NCI-H2196 (cell line): ENCODE measurements at regions not wholly inside any gene's neighbourhood (a gene's known extent, or its start where the extent isn't known, plus 50 kb on each side); places are given as distances from the start of the nearest gene placed in this dataset.
"Not testable (repeated sequence)": the region's sequence is repeated elsewhere in the genome, so short reads cannot be mapped to it uniquely, and the experiment has no call there.

Experiments used
- DNase-seq: peaks from one replicate; lab custom pipeline; 2025; ENCODE audit not compliant: unreplicated experiment; lab: John Stamatoyannopoulos, UW

DNA sequence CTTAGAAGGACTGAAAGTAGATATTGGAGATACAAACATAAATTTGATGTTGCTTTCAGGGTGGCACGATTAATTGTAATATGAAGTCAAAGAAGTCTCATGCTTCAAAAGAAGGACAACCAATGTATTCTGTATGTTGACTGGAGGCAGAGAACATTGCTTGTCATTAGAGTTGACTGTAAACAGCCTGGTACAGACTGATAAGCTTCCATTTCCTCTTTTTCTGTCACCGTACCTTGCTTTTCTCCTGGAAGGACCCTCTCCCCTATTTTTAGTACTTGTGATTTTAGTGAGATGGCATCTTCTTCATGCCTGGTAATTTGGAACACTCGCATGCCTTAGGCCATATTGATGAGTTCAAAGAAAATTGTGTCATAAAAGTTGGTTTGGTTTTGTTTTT, 809.4 kb downstream of the PRELID2 start:
- DNase-seq, result no peak

DNA sequence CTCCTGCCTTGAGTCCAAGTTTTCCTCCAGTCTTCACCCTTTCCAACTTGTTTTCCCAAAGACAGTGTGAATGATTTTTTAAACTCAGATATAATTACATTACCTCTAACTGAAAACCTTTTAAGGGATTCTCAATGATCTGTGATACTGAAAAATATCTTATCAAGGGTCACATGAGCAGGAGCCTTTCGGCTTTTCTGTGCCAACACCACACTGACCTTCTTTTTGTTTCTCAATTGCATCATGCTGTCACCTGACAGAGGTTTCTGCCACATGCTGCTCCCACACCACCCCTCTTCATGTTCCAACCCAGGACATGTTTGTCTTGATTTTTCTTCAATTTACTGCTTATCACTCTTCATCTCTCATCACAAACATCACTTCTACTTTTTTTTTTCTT, 820.0 kb downstream of the PRELID2 start:
- no peak for DNase-seq

- no peak for DNase-seq
Measured at GRCh38 chr5:145014109-145014508, 821.0 kb downstream of the PRELID2 start.

DNA sequence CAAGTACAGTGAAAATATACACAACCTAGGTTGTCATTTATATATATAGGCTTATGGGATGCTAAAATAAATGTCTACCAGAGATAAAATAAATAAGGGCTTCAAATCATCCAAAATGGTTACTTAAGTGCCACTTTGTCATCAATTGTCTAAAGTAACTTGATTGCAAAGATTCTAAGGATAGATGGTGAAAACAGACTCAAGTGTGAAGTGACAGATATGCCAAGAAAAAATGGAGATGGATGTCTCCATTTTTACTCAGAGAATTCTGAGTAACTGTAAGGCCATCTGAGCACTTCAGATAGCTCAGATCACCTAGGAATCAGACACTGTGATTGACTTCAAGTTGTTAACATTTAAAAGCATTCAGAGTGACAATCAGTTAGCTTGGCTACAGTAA, 824.3 kb downstream of the PRELID2 start:
- DNase-seq, result no peak

DNA sequence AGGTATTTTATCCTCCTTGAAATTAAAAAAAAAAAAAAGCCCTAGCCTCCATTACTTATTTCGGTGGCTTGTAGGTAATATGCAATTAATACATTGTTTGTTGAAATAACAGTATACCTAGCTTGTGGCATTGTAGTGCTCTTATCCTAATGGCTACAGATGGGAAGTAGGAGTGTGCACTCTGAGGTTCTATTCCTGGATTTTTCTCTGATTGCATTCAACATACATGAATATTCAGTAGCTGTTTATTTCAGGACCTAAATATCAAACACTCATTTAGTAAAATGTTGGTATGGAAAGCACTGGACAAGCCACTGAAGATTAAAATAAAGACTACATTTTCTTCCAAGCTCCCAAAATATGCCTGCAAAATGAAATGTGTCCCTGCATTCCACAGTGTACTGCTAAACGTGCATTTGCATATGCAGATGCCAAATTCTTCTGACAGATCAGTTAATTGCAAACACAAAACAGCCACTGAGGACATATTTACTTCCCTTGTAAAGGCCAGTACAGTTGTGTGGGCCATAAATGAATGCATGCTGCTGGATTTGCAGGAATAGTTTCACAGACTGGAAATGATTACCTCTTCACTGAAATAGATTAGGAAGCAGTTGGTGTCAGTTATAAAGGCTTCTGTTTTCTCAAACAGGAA, 826.1 kb downstream of the PRELID2 start:
- DNase-seq, result no peak

GRCh38 chr5:144994356-144994755, 823.7 kb downstream of the KCTD16 start:
- DNase-seq, result not testable (repeated sequence)

DNA sequence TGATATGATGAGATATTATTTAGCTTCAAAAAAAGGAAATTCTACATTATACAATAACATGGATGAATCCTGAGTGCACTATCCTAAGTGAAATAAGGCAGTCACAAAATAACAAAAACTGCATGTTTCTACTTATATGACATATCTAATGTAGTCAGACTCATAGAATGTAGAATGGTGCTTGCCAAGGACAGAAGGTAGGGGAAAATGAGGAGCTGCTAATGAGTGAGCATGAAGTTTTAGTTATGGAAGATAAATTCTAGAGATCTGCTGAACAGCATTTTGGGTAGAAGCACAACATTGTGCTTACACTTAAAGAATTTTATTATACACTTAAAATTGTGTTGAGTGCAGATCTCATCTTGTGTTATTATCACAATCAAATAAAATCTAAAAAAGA, 812.4 kb downstream of the KCTD16 start:
- no peak for DNase-seq

DNA sequence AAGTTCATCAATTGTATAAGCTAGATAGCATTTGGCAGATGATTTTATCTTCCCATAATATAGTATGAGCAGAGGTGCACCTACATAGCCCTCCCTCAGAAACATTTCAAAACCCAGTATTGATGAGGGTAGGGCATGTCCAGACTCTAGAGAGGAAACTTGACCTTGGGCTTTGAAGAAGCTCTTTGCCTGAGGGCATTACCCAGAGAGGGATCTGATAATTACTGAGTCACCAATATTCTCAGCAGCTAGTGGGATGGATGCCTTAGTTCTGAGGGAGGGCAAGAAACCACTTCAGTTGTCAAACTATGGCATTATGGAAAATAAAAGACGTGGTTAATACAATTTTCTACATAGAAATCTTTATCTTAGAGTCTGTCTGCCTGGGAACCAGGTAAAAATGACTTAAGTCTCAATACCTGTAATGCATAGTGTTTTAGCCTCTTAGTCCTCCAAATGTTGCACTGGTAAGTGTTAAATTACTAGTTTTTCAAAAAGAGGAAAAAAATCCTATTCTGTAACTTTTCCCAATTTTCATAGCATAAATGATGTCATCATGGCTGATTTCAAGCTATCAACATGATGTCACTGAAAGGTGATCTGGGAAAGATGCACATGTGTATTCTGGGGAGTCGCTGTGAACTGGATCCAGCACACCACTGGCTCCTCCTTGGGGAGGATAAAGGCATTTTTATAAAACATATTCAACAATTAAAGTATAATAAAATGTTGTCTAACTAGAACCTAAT, 809.0 kb downstream of the KCTD16 start:
- DNase-seq, result no peak

DNA sequence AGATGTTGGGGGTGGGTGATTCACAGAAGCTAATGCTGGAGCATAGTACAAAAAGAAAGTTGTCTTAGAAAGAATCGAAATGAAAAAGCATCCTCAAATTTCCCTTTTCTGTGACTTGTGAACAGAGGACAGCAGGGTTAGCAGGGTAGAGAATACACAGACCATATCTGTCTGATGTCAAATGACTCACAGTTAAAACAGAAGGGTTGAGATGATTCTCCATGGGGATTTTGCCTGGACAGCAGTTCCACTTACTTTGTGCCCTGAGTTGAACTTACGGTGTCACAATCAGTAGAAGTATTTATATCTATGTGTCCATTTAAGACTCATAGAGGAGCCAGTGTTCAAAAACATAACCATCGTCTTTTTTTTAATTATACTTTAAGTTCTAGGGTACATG, 801.6 kb downstream of the KCTD16 start:
- DNase-seq, result no peak

GRCh38 chr5:144971108-144971850, 800.6 kb downstream of the KCTD16 start:
- no peak for DNase-seq

DNA sequence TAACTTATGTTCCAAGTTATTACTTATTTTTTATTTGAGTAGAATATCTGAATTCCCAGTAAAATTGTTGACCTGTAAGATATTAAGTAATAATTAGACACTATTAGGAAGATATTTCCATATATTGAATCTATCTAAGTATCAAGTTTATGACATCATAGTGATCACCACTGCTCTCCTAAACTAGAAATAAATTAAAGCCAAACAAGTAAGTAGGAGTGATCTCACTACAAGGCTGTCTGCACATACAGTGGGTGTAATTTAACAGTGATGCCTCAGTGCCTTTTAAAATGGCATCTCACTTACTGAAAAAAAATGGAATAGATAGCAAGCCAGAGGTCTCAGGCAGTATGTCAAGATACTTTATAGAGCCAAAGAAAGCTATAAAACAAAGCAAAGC, 789.6 kb downstream of the KCTD16 start:
- no peak for DNase-seq

GRCh38 chr5:144958002-144958401, 787.3 kb downstream of the KCTD16 start:
- DNase-seq, result no peak

- DNase-seq, result no peak
Measured at GRCh38 chr5:144950996-144951395, 780.3 kb downstream of the KCTD16 start.

- DNase-seq, result no peak
Measured at GRCh38 chr5:144947023-144947422, 776.4 kb downstream of the KCTD16 start.

GRCh38 chr5:144945503-144945902, 774.8 kb downstream of the KCTD16 start:
- no peak for DNase-seq

DNA sequence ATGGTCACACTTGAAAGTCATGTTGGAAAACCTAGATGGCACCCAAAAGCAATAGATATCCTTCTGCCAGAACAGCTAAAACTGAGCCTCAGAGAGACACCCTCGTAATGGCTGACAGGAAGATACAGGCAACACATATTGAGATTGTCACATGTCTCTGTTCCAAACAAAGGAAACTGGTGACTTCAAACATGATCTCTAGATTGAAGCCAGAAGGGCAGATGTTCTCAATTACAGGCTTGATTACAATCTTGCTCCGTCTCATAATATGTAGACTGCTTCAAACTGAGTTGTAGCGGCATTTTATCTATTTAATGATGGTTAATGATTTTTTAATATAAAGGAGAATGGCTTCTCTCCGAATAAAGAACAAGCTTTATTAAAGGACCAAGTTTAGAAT, 774.3 kb downstream of the KCTD16 start:
- DNase-seq, result no peak

DNA sequence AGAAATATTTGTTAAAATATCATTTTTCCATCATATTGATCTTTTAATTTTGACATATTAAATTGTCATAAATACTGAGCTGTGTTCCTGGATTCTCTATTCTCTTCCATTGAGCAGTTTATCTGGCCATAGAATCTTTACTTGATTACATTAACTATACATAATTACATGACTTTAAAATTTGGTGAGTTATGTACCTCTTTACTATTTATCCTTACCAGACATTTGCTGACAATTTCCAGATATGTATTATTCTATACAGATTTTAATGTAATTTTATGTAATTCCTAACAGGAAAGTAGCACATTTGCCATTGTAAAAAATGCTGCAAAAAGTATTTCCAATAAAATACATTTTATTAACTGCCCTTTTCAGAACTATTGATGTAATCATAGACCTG, 770.3 kb downstream of the KCTD16 start:
- DNase-seq, result no peak

- no peak for DNase-seq
Measured at GRCh38 chr5:144918371-144918770, 747.7 kb downstream of the KCTD16 start.

DNA sequence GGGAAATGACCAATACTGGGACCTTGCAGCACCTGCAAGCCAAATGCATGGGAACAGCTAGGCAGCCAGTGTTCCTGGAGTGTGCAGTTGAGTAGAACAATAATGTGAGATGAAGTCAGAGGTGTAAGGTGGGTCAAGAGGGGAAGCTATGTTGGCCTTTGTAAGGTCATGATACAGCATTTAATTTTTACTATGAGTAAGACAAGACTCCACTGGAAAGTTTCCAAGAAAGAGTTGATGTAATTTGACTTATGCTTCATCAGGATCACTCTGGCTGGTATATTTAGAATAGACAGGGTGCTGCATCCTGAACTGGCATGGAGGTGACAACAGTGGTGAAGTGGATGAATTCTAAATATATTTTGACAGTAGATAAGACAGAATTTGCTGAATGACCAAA, 744.8 kb downstream of the KCTD16 start:
- DNase-seq, result no peak

DNA sequence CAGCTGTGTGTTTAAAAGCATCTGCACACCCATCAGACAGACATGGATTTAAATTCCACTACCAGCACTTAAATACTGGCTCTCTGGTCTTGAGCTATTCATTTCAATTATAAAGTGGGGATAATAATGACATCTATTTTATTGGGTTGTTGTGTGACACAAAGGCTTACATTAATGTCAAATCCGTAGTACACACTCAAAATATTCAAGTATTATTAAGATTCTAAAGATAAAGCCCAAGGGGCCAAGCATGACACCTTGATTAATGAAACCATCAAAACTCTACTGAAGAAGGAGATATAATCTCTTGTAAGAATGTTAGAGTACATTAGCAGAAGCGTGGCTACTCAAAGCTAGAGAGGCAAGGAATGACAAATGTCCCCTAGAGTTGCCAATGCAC, 743.0 kb downstream of the KCTD16 start:
- no peak for DNase-seq

GRCh38 chr5:144896473-144896872, 725.8 kb downstream of the KCTD16 start:
- no peak for DNase-seq

DNA sequence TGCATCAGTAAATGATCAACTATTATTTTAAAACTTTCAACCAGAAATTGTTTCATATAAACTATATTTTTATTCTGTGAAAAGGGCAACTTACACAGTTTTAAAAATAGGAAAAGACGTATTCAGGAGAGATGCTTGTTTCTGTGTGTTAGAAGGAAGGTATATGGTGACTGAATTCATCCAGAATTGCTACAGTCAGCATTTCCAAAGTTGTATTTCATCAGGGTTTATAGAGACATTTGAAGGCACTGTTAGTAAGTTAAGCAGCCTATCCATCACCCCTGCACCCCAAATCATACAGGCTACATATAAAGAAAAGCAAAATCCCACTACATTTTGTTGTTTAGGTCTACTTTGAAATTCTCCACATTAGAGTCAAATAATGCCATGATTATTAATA, 716.0 kb downstream of the KCTD16 start:
- no peak for DNase-seq
